Keratinocyte (primary cell): ENCODE measurements at regions not wholly inside any gene's neighbourhood (a gene's known extent, or its start where the extent isn't known, plus 50 kb on each side); places are given as distances from the start of the nearest gene placed in this dataset.

Source experiments
- EZH2 ChIP-seq: IDR thresholded peaks from one replicate; pipeline ENCODE4 v1.6.1; 2012; ENCODE audit warnings: inconsistent platforms, mild to moderate bottlenecking, low read length, moderate library complexity
- TF ChIP-seq, protein P1 (sequence below), 3 experiments: IDR thresholded peaks in 1 of 3; conservative IDR thresholded peaks in 1 of 3; optimal IDR thresholded peaks in 1 of 3; 2 replicates in 2 of 3; 3 replicates in 1 of 3; pipeline versions ENCODE3 to v1.5.1; 2011; ENCODE audit warnings: low read length in 3 of 3, mild to moderate bottlenecking in 3 of 3, moderate library complexity in 2 of 3, control low read depth in 1 of 3, inconsistent platforms in 1 of 3; ENCODE audit not compliant: insufficient read depth in 2 of 3; ENCODE audit errors: extremely low read depth in 1 of 3

DNA sequence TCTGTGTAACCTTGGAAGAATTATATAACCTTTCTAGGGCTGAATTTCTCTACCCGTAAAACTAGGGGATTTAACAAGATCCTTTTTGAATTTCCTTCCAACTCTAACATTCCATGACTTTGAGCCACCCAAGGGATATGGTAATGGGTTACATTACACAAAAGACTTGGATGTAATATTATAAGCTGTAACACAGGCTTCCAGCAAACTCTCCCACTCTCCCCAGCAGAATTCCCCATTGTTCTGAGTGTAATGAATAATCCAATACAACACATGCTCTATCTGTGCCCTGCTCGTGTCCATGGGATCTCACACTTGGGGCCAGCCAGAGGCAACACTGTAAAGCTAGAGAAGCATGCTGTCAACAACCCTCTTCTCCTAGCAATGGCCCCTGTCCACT, 790.6 kb upstream of the AUTS2 start:
- TF ChIP-seq, protein P1, sequence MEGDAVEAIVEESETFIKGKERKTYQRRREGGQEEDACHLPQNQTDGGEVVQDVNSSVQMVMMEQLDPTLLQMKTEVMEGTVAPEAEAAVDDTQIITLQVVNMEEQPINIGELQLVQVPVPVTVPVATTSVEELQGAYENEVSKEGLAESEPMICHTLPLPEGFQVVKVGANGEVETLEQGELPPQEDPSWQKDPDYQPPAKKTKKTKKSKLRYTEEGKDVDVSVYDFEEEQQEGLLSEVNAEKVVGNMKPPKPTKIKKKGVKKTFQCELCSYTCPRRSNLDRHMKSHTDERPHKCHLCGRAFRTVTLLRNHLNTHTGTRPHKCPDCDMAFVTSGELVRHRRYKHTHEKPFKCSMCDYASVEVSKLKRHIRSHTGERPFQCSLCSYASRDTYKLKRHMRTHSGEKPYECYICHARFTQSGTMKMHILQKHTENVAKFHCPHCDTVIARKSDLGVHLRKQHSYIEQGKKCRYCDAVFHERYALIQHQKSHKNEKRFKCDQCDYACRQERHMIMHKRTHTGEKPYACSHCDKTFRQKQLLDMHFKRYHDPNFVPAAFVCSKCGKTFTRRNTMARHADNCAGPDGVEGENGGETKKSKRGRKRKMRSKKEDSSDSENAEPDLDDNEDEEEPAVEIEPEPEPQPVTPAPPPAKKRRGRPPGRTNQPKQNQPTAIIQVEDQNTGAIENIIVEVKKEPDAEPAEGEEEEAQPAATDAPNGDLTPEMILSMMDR (optimal IDR thresholded peaks at IDR 0.05 in 1 of 3, IDR thresholded peaks at IDR 0.05 in 1 of 3, conservative IDR thresholded peaks at IDR 0.05 in 1 of 3; ENCODE audit: extremely low read depth in 1 of 3, insufficient read depth in 2 of 3, low read length in 3 of 3), result no peak
- TF ChIP-seq EZH2, result no peak
